ENCODE measurements at regions not wholly inside any gene's neighbourhood (a gene's known extent, or its start where the extent isn't known, plus 50 kb on each side); places are given as distances from the start of the nearest gene placed in this dataset.

DNA sequence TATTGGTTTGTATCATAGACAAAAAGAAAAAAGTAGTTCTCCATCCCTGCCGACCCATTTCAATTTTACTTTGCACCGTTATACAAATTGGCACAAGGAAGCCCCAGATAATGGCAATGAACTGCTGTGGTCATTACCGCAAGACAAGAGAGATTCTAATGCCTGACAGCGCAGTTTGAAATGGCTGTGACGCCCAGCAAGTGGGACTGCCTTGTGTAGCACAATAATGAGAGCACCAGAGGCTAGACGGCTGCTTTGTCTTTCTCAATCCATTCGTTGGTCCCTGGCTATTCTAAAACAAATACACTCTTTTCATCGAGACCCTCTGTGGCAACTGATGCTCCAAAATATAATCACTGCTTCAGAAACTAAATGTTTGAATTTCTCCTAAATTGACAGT, 192.4 kb upstream of the NEIL3 start:
- no peak for DNase-seq

GRCh38 chr4:177118596-177118995, 191.1 kb upstream of the NEIL3 start:
- DNase-seq = no peak

DNA sequence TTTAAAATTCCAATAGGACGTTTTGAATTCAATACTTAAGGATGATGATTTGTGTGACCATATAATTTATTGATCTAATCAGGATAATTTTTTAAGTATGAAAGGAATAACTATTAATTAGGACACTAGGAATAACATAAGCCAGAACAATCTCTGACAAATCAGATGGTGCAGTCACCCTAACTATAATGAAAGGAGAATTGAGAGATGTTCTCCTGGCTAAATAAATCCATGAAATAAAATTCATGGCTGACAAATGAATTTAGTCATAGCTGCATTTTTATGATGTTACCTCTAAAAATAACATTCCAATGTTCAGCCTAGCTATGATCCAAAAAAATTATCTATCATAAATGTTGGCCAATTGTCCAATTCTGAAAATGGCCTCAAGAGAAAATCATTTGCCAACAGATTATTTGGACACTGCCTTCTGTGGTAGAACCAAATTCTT, 190.6 kb upstream of the NEIL3 start:
- DNase-seq = no peak

GRCh38 chr4:177119691-177120090, 190.0 kb upstream of the NEIL3 start:
- DNase-seq = no peak

- DNase-seq = no peak
Measured at GRCh38 chr4:177123811-177124210, 185.9 kb upstream of the NEIL3 start.

DNA sequence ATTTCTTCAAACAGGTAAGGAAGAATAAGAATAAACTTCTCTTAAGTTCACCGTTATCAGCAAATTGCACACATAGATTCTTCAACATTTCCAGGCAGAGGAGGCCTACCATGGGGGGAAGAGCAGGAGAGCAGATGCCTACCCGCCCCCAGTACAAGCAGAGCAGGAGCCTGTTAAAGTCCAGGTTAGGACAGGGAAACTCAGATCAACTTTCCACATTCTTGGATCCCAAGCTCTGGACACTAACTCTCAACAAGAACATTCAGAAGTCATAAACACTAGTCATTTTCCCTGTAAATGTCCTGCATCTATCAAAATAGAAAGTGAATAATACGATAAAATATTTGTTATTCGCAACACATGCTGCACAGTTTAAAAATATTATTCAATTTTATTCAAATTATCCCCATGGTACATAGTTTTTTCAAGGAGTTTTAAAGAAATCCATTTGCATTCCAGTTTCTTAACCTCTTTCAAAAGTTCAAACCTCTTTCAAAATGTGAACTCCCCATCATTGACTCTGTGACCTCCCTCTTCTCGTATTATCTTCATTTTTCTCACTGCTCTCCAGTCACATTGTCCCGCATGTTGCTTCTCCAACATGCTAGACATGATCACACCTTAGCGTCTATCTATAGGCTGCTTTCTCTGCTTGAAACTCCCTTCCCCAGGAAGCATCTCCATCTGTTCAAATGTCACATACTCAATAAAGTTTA, 185.2 kb upstream of the NEIL3 start:
- DNase-seq = no peak

DNA sequence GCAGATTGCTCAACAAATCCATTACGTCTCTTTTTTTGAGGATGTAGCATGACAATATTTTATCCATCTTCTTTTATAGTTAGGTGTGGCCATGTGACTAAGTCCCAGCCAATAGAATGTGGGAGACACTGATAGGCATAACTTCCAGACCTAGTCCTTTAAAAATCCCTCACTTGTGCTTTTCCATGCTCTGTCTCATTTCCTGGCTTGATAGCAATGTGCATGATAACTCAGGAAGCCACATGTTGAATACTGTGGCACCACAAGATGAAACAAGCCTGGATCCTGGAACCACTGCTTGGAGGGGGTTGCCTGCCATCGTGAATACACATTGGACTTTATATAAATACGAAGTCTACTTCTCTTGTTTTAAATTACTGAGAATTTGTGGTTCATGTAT, 184.0 kb upstream of the NEIL3 start:
- DNase-seq = no peak

DNA sequence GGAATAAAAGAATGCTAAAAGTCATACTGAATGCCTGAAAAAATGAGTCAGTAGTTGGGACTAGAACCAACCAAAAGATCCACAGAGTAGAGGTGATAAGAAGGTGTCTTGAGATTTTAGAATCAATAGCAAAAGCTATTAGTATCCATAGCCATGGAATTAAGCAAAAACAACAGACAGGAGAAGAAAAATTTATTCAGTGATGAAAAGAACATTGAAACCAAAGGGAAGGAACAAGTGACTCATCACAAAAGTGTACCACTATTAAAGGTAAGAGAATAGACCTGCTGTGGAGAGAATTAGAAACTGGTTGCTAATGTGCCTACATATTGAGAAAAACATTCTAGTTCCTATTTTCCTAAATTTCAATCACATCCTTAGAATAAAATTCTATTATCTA, 182.0 kb upstream of the NEIL3 start:
- no peak for DNase-seq

- DNase-seq = no peak
Measured at GRCh38 chr4:177128306-177128705, 181.4 kb upstream of the NEIL3 start.

- DNase-seq = no peak
Measured at GRCh38 chr4:177131736-177132135, 177.9 kb upstream of the NEIL3 start.

DNA sequence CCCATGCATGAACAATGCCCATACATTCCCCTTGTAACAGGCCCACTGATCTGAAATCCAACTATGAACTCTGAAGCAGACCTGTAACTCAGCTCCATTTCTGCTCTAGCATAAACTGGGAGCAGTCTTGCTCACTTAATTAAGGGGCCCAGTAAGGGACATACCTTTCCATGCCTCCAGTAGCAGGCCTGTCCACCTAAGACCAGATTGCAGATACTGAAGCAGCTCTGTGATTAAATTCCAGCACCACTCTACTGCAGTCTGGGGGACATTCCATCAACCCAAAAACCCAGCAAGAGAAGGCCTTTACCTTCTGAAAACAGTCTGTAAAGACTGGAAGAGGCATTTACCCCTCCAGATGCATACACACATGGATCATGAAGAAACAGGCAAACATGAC, 162.0 kb upstream of the NEIL3 start:
- no peak for DNase-seq

DNA sequence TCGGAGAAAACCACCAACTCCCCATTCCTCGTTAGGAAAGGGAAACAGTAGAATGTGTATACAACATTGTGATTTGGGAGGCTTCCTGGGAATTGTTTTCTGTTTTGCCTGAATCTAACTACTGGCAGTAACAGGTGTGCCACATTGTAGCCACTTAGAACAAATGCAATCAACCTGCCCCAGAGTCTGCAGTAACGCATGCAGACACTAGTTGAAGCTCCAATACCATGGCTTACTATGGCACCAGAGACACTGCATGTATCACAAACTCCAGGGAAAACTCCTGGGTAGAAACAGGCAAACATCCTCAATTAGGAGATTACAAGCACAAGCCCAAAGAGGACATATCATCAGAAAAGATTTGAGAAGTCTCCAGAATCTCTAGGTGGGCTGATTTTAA, 154.2 kb upstream of the NEIL3 start:
- DNase-seq = no peak

DNA sequence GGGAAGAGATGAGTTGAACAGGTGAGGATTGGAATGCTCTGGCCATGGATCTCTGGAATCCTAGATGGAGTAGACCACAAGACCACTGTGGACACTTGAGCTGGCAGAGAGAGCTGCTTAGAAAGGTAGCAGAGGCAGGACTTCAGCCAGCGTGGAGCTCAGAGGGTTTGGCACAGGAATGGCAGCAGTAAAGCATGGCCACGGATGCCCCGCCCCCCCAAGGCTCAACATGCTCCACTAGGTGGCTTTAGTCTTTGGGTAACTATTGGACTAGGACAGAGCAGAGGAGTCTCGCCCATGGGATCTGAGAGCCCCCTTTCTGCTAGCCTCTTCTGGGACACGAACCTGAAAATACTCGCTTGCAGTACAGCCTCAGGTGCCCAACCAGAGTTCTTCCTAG, 150.1 kb upstream of the NEIL3 start:
- no peak for DNase-seq

GRCh38 chr4:177161781-177162180, 147.9 kb upstream of the NEIL3 start:
- no peak for DNase-seq

DNA sequence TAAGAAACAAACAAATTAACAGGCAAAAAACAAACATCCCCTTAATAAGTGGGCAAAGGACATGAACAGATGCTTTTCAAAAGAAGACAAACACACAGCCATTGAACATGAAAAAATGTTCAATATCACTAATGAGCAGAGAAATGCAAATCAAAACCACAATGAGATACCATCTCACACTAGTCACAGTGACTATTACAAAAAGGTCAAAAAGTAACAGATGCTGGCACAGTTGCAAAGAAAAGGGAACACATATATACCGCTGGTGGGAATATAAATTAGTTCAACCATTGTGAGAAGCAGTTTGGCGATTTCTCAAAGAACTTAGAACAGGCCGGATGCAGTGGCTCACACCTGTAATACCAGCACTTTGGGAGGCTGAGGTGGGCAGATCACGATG, 146.1 kb upstream of the NEIL3 start:
- no peak for DNase-seq

DNA sequence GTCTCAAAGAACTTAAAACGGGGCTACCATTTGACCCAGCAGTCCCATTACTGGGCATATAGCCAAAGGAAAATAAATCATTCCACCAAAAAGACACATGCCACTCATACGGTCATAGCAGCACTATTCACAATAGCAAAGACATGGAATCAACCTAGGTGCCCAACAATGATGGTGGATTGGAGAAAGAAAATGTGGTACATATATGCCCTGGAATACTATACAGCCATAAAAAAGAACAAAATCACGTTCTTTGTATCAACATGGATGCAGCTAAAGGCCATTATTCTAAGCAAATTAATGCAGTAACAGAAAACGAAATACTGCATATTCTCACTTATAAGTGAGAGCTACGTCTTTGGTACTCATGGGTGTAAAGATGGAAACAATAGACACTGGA, 138.1 kb upstream of the NEIL3 start:
- DNase-seq = no peak

DNA sequence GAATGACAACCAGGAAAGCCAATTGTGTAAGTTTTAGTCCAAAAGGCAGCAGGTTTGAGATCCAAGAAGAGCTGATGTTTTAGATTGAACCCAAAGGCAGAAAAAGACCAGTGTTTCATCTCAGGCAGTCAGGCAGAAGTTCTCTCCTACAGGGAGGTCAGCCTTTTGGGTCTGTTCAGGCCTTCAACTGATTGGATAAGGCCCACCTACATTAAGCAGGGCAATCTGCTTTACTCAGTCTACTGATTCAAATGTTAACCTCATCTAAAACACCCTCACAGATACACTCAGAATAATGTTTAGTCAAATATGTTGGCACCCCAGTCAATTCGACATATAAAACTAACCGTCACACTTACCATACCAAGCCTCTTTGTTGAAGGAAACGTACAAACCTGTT, 134.2 kb upstream of the NEIL3 start:
- DNase-seq = no peak

- no peak for DNase-seq
Measured at GRCh38 chr4:177177541-177178081, 132.1 kb upstream of the NEIL3 start.

- no peak for DNase-seq
Measured at GRCh38 chr4:177178246-177178645, 131.4 kb upstream of the NEIL3 start.

DNA sequence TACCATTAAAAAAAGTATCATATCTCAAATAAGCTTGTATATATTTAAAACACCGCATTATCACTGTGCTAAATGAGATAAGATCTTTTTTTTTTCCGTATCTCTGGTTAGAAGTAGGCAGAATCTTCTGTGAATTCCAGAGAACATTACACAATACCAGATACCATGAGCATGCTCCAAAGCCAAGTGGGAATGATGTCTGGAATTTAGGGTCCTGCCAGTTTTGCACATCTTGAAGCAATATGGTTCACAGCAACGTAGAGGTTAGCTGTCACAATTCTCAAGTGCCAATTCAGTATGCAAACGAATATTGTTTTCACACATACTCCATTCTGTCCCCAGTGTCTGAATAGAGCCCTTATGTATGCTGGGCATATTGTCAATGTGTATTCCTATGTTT, 127.5 kb upstream of the NEIL3 start:
- no peak for DNase-seq

DNA sequence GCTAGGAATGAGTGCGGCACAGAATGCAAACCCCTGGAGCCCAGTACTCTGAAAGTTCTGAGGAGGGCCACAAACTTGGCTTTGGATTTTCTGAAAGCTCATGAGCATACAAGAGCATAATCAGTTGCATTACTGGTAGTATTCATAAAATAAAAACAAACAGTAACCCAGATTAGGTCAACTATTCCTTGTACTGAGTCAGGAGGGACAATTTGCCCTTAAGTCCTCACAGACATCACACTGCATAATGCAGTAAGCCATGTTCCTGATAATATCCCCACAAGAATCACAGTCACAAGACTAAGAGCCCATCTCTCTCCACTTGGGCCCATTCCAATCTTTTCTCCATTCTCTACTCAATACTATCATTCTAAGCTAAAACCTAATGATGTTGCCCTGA, 126.9 kb upstream of the NEIL3 start:
- no peak for DNase-seq

GRCh38 chr4:177185151-177185550, 124.5 kb upstream of the NEIL3 start:
- DNase-seq = no peak

DNA sequence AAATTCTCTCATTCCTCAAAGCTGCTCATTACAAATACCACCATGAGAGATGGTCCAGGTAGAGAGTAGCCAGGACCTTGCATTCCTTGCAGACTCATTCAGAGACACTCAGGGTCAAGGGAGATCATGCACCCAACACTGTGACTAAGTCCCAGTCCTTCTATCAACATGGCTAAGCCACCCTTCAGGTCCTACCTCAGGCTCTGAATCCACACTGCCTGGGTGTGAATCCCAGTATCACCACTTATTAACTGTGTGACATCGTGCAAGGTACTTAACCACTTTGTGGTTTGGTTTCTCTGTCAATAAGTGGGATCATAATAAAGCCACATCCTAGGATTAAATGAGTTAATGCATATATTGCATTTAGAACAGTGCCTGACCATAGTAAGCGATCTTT, 124.1 kb upstream of the NEIL3 start:
- no peak for DNase-seq

DNA sequence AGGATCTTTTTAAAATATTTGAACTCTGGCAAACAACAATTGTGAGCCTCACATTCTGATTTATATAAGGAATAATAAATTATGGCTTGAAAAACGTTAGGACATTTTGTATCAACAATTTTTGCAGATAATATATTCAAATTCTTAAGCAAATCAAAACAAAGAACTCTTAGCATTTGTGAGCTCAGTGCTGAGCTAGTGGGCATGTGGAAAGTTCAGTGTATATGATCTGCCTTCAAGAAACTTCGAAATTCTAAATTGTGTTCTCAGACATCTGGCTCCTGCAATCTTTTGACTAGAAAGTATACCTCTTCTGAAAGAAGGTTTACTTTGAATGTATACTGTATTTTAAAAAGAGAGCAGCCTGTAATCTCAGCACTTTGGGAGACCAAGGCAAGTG, 122.3 kb upstream of the NEIL3 start:
- no peak for DNase-seq

GRCh38 chr4:177190995-177191580, 118.6 kb upstream of the NEIL3 start:
- no peak for DNase-seq

Data from MV-4-11 (cell line).